H1 (cell line): ENCODE measurements at regions not wholly inside any gene's neighbourhood (a gene's known extent, or its start where the extent isn't known, plus 50 kb on each side); places are given as distances from the start of the nearest gene placed in this dataset.

ENCODE experiments used
- CTCF ChIA-PET: fragments of 300-600 bp; sonication (Branson Sonifier 250); formaldehyde crosslinking; loops from one replicate; lab custom pipeline; 2021; ENCODE audit not compliant: partially characterized antibody; lab: Charles Lee
- POLR2A ChIA-PET: fragments of 300-600 bp; sonication (Branson Sonifier 250); formaldehyde crosslinking; loops from one replicate; lab custom pipeline; 2021; ENCODE audit warnings: inconsistent platforms; ENCODE audit not compliant: partially characterized antibody; lab: Charles Lee
- DNase-seq, 2 experiments: peaks; one replicate each; pipeline versions ENCODE4 v3.0.0 to v3.0.0-alpha.2; 2010 to 2022; ENCODE audit warnings: low spot score in 2 of 2, low read depth in 1 of 2, mixed read lengths in 1 of 2
- FAIRE-seq: peaks from 2 replicates; lab custom pipeline; 2011; peaks lifted over from hg19 to GRCh38; lab: Jason Lieb, UNC
- H2AFZ ChIP-seq: 2 replicates; pipeline ENCODE4 v1.8.1; 2012; ENCODE audit warnings: low read length, inconsistent platforms
- H2AK5ac ChIP-seq: 2 replicates; pipeline ENCODE4 v1.6.1; 2013; ENCODE audit warnings: low read depth, low read length
- H2BK120ac ChIP-seq: replicated peaks from 2 replicates; pipeline ENCODE3; 2013; ENCODE audit warnings: low read depth, low read length, inconsistent platforms
- H2BK12ac ChIP-seq: 2 replicates; pipeline ENCODE4 v1.6.1; 2013; ENCODE audit warnings: low read depth, low read length
- H2BK15ac ChIP-seq: 2 replicates; pipeline ENCODE4 v1.6.1; 2013; ENCODE audit warnings: low read length
- H2BK20ac ChIP-seq: 2 replicates; pipeline ENCODE4 v1.6.1; 2013; ENCODE audit warnings: low read length
- H2BK5ac ChIP-seq: 2 replicates; pipeline ENCODE4 v1.6.1; 2013; ENCODE audit warnings: low read depth, low read length
- H3K14ac ChIP-seq: 2 replicates; pipeline ENCODE4 v1.6.1; 2013; ENCODE audit warnings: inconsistent platforms; ENCODE audit not compliant: insufficient read length
- H3K18ac ChIP-seq: 2 replicates; pipeline ENCODE4 v1.6.1; 2013; ENCODE audit warnings: low read length; ENCODE audit errors: extremely low read depth
- H3K23ac ChIP-seq: 2 replicates; pipeline ENCODE4 v1.6.1; 2013; ENCODE audit warnings: inconsistent platforms; ENCODE audit not compliant: insufficient read length
- H3K23me2 ChIP-seq: 2 replicates; pipeline ENCODE4 v1.6.1; 2013; ENCODE audit warnings: low read depth, low read length
- H3K27ac ChIP-seq: 2 replicates; pipeline ENCODE4 v1.6.1; 2011; ENCODE audit warnings: low read depth, low read length, inconsistent platforms
- H3K27me3 ChIP-seq, 4 experiments: replicated peaks in 1 of 4; 1 replicate in 1 of 4; 2 replicates in 3 of 4; pipeline versions ENCODE4 v1.6.1 to v1.8.1; 2011 to 2013; ENCODE audit warnings: low read length in 3 of 4, mild to moderate bottlenecking in 3 of 4, inconsistent platforms in 2 of 4, mixed read lengths in 2 of 4, moderate library complexity in 1 of 4; ENCODE audit not compliant: control insufficient read depth in 3 of 4, insufficient read depth in 3 of 4; ENCODE audit errors: extremely low read depth in 1 of 4
- H3K36me3 ChIP-seq, 4 experiments: 2 replicates each; pipeline versions ENCODE4 v1.6.1 to v1.8.1; 2011 to 2013; ENCODE audit warnings: mild to moderate bottlenecking in 4 of 4, low read length in 3 of 4, moderate library complexity in 2 of 4, control low read depth in 1 of 4, inconsistent platforms in 1 of 4; ENCODE audit not compliant: insufficient read depth in 4 of 4, control insufficient read depth in 2 of 4
- H3K4ac ChIP-seq: replicated peaks from 2 replicates; pipeline ENCODE3; 2013; ENCODE audit warnings: low read length, low read depth, mixed read lengths, inconsistent platforms; ENCODE audit not compliant: insufficient read length
- H3K4me1 ChIP-seq, 4 experiments: replicated peaks in 1 of 4; 1 replicate in 1 of 4; 2 replicates in 3 of 4; pipeline versions ENCODE4 v1.6.1 to v1.8.1; 2011 to 2013; ENCODE audit warnings: low read length in 3 of 4, inconsistent platforms in 2 of 4, mixed read lengths in 1 of 4; ENCODE audit not compliant: insufficient read depth in 4 of 4, control insufficient read depth in 3 of 4
- H3K4me2 ChIP-seq, 2 experiments: 2 replicates each; pipeline versions ENCODE4 v1.6.1 to v1.8.1; 2011 to 2013; ENCODE audit warnings: low read depth in 2 of 2, low read length in 2 of 2, control low read depth in 1 of 2, inconsistent platforms in 1 of 2, mild to moderate bottlenecking in 1 of 2; ENCODE audit not compliant: insufficient read depth in 1 of 2
- H3K4me3 ChIP-seq, 4 experiments: fragments of 200-600, 300-600 bp in 1 of 4; sonication (generic), shearing (Covaris generic), sonication (Bioruptor Twin) in 1 of 4; 2 replicates each; pipeline versions ENCODE4 v1.5.1 to v1.8.1; 2011 to 2016; ENCODE audit warnings: low read length in 4 of 4, low read depth in 3 of 4, control low read depth in 2 of 4, inconsistent platforms in 2 of 4, mild to moderate bottlenecking in 2 of 4, mixed read lengths in 1 of 4, moderate library complexity in 1 of 4; ENCODE audit not compliant: insufficient read depth in 2 of 4; ENCODE audit errors: extremely low read depth in 1 of 4
- H3K56ac ChIP-seq: replicated peaks from 2 replicates; pipeline ENCODE3; 2013; ENCODE audit warnings: low read depth, mild to moderate bottlenecking, mixed read lengths, low read length, inconsistent platforms; ENCODE audit not compliant: insufficient read length
- H3K79me1 ChIP-seq: 2 replicates; pipeline ENCODE4 v1.6.1; 2013; ENCODE audit warnings: low read depth, low read length, control low read depth
- H3K79me2 ChIP-seq, 2 experiments: 2 replicates each; pipeline versions ENCODE4 v1.6.1 to v1.8.1; 2012 to 2013; ENCODE audit warnings: low read length in 2 of 2, mild to moderate bottlenecking in 2 of 2, inconsistent platforms in 1 of 2; ENCODE audit not compliant: insufficient read depth in 2 of 2, control insufficient read depth in 1 of 2
- H3K9ac ChIP-seq, 4 experiments: replicated peaks in 1 of 4; 1 replicate in 1 of 4; 2 replicates in 3 of 4; pipeline versions ENCODE4 v1.6.1 to v1.8.1; 2011 to 2013; ENCODE audit warnings: low read depth in 3 of 4, low read length in 3 of 4, control low read depth in 2 of 4, mild to moderate bottlenecking in 2 of 4, moderate library complexity in 2 of 4, inconsistent platforms in 1 of 4; ENCODE audit errors: extremely low read depth in 1 of 4
- H3K9me3 ChIP-seq, 2 experiments: 2 replicates each; pipeline versions ENCODE4 v1.6.1 to v1.8.1; 2012 to 2013; ENCODE audit warnings: mild to moderate bottlenecking in 2 of 2, moderate library complexity in 2 of 2, control low read depth in 1 of 2, inconsistent platforms in 1 of 2, low read depth in 1 of 2, low read length in 1 of 2, mixed read lengths in 1 of 2; ENCODE audit not compliant: insufficient read depth in 2 of 2
- H4K20me1 ChIP-seq, 2 experiments: replicated peaks in 1 of 2; 2 replicates each; pipeline versions ENCODE3 to v1.8.1; 2011 to 2013; ENCODE audit warnings: inconsistent platforms in 2 of 2, low read length in 2 of 2, mild to moderate bottlenecking in 1 of 2; ENCODE audit not compliant: insufficient read depth in 2 of 2, control insufficient read depth in 1 of 2
- H4K5ac ChIP-seq: 2 replicates; pipeline ENCODE4 v1.6.1; 2013; ENCODE audit warnings: low read length, low read depth, mixed read lengths, inconsistent platforms; ENCODE audit not compliant: insufficient read length
- H4K8ac ChIP-seq: 2 replicates; pipeline ENCODE4 v1.8.0; 2013; ENCODE audit warnings: mild to moderate bottlenecking, moderate library complexity, low read length, inconsistent platforms; ENCODE audit not compliant: insufficient read depth; ENCODE audit errors: extremely low read depth
- H4K91ac ChIP-seq: replicated peaks from 2 replicates; pipeline ENCODE3; 2013; ENCODE audit warnings: low read length, mixed read lengths, inconsistent platforms; ENCODE audit not compliant: insufficient read length
- ATF3 ChIP-seq: IDR thresholded peaks from 2 replicates; pipeline ENCODE4 v1.6.1; 2011; ENCODE audit warnings: low read depth, mild to moderate bottlenecking, low read length; ENCODE audit not compliant: insufficient read depth
- WGBS, 2 experiments: shearing (Covaris generic) in 1 of 2; methylation state at CpG; one replicate each; pipeline versions ENCODE4 v1.1.6 to v1.1.7; 2013 to 2015; ENCODE audit warnings: low lambda C conversion rate in 2 of 2, mixed read lengths in 2 of 2, inconsistent platforms in 1 of 2, low coverage in 1 of 2, missing lambda C conversion rate in 1 of 2; ENCODE audit not compliant: insufficient replicate concordance in 2 of 2, insufficient coverage in 1 of 2, insufficient read length in 1 of 2; ENCODE audit errors: extremely low coverage in 1 of 2, missing lambda C conversion rate in 1 of 2; 5-methylcytosine and 5-hydroxymethylcytosine counted together

DNA sequence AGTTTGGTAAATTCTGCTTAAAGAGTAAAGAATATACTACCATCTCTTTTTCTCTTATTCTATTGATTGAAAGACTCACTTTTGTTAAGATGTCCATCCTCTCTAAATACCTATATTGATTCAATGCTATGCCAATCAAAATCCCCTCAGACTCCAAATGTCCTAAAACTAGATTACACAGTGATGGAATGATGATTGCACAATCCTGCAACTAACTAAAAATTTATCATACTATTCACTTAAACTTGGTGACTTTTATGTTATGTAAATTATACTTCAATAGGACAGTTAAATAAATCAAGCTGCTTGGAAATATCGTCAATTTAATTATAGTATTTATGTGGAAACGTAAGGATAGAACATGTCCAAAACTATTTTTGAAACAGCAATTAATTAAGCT, 2765.1 kb upstream of the PCDH20 start:
- no peak for TF ChIP-seq ATF3
- Histone ChIP-seq H3K9me3 (no peaks in the 10 kb centered on the region), H2BK15ac (no peak overlapping the region), H3K79me1 (no peaks in the 10 kb centered on the region), H4K20me1 (no peaks in the 10 kb centered on the region), H4K91ac (no peak overlapping the region), H3K4me1 (no peaks in the 10 kb centered on the region), H3K9ac (no peak overlapping the region), H4K8ac (no peak overlapping the region), H2AK5ac (no peak overlapping the region), H3K23ac (no peak overlapping the region), H2AFZ (no peak overlapping the region), H3K14ac (no peak overlapping the region), H3K23me2 (no peaks in the 10 kb centered on the region), H2BK5ac (no peak overlapping the region), H2BK12ac (no peak overlapping the region), H3K56ac (no peak overlapping the region), H4K5ac (no peak overlapping the region), H3K18ac (no peak overlapping the region), H3K4ac (no peak overlapping the region), H3K36me3 (no peaks in the 10 kb centered on the region), H3K4me3 (no peak overlapping the region), H3K27ac (no peak overlapping the region), H2BK120ac (no peak overlapping the region), H3K79me2 (no peaks in the 10 kb centered on the region), H2BK20ac (no peak overlapping the region), H3K4me2 (no peak overlapping the region), H3K27me3 (no peaks in the 10 kb centered on the region)
- CTCF ChIA-PET: no interaction called here
- FAIRE-seq (no peak), DNase-seq (no peak)
- WGBS, 2 experiments: 94% methylated on average over 2 of the region's 2 CpGs; no CpG with 5 or more reads in 1 of the 2 experiments
- POLR2A ChIA-PET: no interaction called here
